Left lung (tissue), 4 donors: ENCODE measurements at regions not wholly inside any gene's neighbourhood (a gene's known extent, or its start where the extent isn't known, plus 50 kb on each side); places are given as distances from the start of the nearest gene placed in this dataset.

Experiments used
- ATAC-seq: fragments of 200-7000 bp; cut with Tn5 transposase; one replicate; pipeline ENCODE4 v1.9.1; 2020; ENCODE audit warnings: moderate library complexity
- DNase-seq, 4 donors: peaks; one replicate each; pipeline ENCODE4 v3.0.0-alpha.2; 2013 to 2020
- H3K27ac ChIP-seq, 2 donors: fragments of 200-600 bp; sonication (generic) in 1 of 2; one replicate each; pipeline versions ENCODE4 v1.5.0 to v1.8.0; 2020 to 2021
- H3K27me3 ChIP-seq, 2 donors: fragments of 200-600 bp; sonication (generic) in 1 of 2; one replicate each; pipeline versions ENCODE4 v1.5.0 to v1.8.0; 2020 to 2021
- H3K36me3 ChIP-seq, 2 donors: fragments of 200-600 bp; sonication (generic) in 1 of 2; one replicate each; pipeline versions ENCODE4 v1.5.0 to v1.8.0; 2020 to 2021
- H3K4me1 ChIP-seq, 2 donors: fragments of 200-600 bp; one replicate each; pipeline ENCODE4 v1.8.0; 2021
- H3K4me3 ChIP-seq, 2 donors: fragments of 200-600 bp; sonication (generic) in 1 of 2; one replicate each; pipeline versions ENCODE4 v1.5.0 to v1.8.0; 2020 to 2021; ENCODE audit warnings: mild to moderate bottlenecking in 1 of 2
- H3K9me3 ChIP-seq, 2 donors: fragments of 200-600 bp; sonication (generic) in 1 of 2; one replicate each; pipeline versions ENCODE4 v1.5.0 to v1.8.0; 2020 to 2021
- intact Hi-C, 2 donors: fragments of 100-400 bp; cut with DNase I; formaldehyde crosslinking; loops; one replicate each; pipeline versions ENCODE4 v1.11.2 to v1.14.2; 2022
- TF ChIP-seq, protein P1 (sequence below), 2 donors: fragments of 200-600 bp; sonication (generic) in 1 of 2; IDR thresholded peaks; one replicate each; pipeline versions ENCODE4 v1.5.0 to v1.8.0; 2021; ENCODE audit warnings: antibody characterized with exemption in 2 of 2
- donor health status: DM: no; HTN: yes; CAD: no.
- donor health status: DM: no; HTN: no; CAD: no.

DNA sequence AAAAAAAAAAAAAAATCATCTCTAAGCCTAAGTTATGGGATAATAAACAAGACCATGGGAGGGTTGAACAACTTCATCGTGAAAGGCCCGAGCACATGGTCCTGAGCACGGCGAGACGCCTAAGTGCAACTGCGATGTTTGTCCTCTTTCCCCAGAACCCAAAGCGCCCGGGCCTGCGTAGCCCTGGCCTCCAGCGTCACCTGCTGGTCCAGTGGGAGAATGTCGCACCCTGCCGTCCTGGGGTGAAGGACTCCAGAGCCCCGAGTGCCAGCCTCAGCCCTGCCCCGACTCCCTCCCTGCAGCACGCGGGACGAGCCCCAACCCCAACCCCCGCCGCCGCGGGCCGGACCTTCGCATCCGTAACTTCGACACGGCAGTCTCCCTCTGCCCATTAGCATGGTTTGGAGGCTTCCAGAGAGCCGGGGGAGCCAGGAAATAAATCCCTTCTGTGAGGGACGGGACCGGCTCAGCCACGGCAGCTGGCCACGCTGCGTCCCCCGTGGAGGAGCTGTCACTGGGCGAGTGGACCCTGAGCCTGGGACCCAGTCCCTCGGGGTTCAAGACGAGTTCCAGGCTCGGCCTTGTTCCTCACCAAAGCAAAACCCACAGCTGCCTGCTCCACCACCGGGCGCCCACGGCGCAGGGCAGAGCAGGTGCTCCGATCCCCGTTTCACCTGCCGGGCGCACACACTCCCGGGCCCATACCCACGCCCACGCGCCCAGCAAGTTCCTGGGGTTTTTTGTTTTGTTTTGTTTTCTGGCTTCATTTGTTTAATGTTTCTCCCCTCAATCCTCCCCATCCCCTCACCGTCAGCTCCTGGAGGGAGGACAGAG, 132.5 kb upstream of the HAND1 start:
- Histone ChIP-seq H3K36me3 (no peaks in the 10 kb centered on the region), H3K4me1 (peaks cover 9 to 13% of the 10 kb centered on the region in 2 donors), H3K27ac (no peak overlapping the region), H3K27me3 (peaks cover 22 to 85% of the 10 kb centered on the region in 2 donors), H3K9me3 (no peaks in the 10 kb centered on the region), H3K4me3 (peak overlapping the region; percentile 17 to 24)
- DNase-seq: peak; percentile 53 to 90 (median 76)
- intact Hi-C loops: no loop called here
- TF ChIP-seq, protein P1, sequence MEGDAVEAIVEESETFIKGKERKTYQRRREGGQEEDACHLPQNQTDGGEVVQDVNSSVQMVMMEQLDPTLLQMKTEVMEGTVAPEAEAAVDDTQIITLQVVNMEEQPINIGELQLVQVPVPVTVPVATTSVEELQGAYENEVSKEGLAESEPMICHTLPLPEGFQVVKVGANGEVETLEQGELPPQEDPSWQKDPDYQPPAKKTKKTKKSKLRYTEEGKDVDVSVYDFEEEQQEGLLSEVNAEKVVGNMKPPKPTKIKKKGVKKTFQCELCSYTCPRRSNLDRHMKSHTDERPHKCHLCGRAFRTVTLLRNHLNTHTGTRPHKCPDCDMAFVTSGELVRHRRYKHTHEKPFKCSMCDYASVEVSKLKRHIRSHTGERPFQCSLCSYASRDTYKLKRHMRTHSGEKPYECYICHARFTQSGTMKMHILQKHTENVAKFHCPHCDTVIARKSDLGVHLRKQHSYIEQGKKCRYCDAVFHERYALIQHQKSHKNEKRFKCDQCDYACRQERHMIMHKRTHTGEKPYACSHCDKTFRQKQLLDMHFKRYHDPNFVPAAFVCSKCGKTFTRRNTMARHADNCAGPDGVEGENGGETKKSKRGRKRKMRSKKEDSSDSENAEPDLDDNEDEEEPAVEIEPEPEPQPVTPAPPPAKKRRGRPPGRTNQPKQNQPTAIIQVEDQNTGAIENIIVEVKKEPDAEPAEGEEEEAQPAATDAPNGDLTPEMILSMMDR (IDR thresholded peaks at IDR 0.05): peak; percentile 74 to 76
- peak; percentile 98 for ATAC-seq

DNA sequence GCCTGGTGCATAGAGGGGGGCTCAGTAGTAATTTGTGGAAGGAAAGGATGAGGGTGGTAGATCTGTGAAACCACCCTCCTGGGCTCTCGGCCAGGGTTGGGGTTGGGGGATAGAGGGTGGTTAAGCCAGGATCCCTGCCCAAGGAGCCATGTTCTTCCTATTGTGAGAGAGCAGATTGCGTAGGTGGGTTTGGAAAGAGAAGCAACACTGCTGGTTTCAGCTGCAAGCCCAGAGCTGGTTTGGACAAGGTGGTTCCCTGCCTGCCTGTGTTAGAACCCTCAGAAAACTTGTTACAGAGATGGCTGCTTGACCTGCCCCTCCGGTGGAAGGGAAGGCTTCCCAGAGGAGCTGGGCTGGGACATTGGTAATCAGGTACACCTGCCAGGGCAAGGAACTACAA, 131.2 kb upstream of the HAND1 start:
- peaks cover 13 to 14% of the 10 kb centered on the region in 2 donors for H3K4me1 ChIP-seq
- no peak for ATAC-seq
- H3K27me3 ChIP-seq: peaks cover 22 to 86% of the 10 kb centered on the region in 2 donors
- intact Hi-C loops: loop anchor here in 1 of 2 donors (5.0 kb wide), 1 partner anchor 142 kb away; no protein-coding TSS in a partner anchor
- TF ChIP-seq, protein P1 (IDR thresholded peaks at IDR 0.05): no peak
- no peaks in the 10 kb centered on the region for H3K9me3 ChIP-seq
- no peak overlapping the region for H3K27ac ChIP-seq
- H3K36me3 ChIP-seq: no peaks in the 10 kb centered on the region
- H3K4me3 ChIP-seq: no peak overlapping the region
- no peak for DNase-seq

DNA sequence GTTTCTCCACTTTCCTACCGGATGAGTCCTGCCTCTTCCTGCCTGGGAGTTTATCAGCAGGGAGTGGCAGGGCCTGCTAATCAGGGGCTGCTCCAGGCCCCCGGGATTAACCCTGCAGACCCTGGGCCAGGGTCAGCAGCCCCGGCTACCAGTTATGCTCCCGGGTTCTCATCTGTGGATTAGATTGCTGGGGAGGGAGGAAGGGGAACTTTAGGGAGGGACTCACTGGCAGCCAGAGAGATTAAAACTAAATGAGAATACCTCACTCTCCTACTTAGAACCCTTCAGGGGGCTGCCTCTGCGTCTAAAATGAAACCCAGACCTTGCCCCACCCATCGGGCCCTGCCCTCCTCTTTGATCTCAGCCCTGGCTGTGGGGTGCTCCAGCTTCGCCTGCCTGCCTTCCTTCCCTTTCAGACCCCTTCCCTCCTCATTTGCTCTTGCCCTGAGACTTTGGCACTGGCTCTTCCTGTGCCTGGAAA, 130.5 kb upstream of the HAND1 start:
- TF ChIP-seq, protein P1 (IDR thresholded peaks at IDR 0.05): no peak
- intact Hi-C loops: loop anchor here in 1 of 2 donors (5.0 kb wide), 1 partner anchor 141 kb away; no protein-coding TSS in a partner anchor
- H3K9me3 ChIP-seq: no peaks in the 10 kb centered on the region
- no peak overlapping the region for H3K27ac ChIP-seq
- H3K27me3 ChIP-seq: peaks cover 22 to 87% of the 10 kb centered on the region in 2 donors
- DNase-seq (no peak), ATAC-seq (no peak)
- H3K4me1 ChIP-seq: peaks cover 13 to 15% of the 10 kb centered on the region in 2 donors
- no peaks in the 10 kb centered on the region for H3K36me3 ChIP-seq
- H3K4me3 ChIP-seq: no peak overlapping the region

DNA sequence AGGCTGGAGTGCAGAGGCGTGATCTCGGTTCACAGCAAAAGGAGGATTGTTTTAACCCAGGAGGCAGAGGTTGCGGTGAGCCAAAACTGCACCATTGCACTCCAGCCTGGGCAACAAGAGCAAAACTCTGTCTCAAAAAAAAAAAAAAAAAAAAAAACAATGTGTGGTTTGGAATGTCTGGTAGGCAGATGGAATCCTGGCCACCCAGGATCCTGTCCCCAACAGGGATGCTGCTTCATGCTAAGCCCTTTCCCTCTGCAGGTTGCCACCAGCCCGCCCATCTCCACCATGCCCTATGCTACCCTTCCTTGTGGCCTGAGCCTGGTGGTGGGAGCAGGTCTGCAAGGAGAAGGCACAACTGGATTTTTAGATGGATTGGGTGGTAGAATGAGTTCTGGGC, 129.7 kb upstream of the HAND1 start:
- Histone ChIP-seq H3K27me3 (peaks cover 22 to 90% of the 10 kb centered on the region in 2 donors), H3K4me1 (peaks cover 13 to 15% of the 10 kb centered on the region in 2 donors), H3K9me3 (no peaks in the 10 kb centered on the region), H3K27ac (no peak overlapping the region), H3K4me3 (no peak overlapping the region), H3K36me3 (no peaks in the 10 kb centered on the region)
- DNase-seq (no peak), ATAC-seq (no peak)
- TF ChIP-seq, protein P1 (IDR thresholded peaks at IDR 0.05): no peak
- intact Hi-C loops: loop anchor here in 1 of 2 donors (5.0 kb wide), 1 partner anchor 140 kb away; no protein-coding TSS in a partner anchor

DNA sequence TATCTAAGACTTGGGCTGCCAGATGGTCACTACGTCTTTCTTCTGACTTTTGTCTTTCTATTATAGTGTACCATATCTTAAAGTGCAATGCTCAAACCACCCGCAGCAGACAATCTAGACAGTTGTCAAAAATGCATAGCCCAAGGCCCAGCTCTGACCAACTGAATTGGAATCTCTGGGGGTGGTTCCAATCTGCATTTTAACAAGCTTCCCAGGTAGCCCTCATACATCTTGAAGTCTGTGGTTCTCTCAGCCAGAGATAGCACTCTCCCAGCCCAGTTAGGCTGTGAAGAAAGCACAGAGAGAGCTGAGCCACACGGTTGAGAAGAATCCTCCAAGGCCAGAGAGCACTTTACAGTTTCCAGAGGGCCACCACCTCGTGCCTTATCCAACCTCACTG, 128.2 kb upstream of the HAND1 start:
- Histone ChIP-seq H3K27ac (no peak overlapping the region), H3K36me3 (no peaks in the 10 kb centered on the region), H3K9me3 (no peaks in the 10 kb centered on the region), H3K4me3 (no peak overlapping the region), H3K4me1 (peaks cover 11 to 13% of the 10 kb centered on the region in 2 donors), H3K27me3 (peaks cover 15 to 75% of the 10 kb centered on the region in 2 donors)
- no peak for DNase-seq
- intact Hi-C loops: loop anchor here in 1 of 2 donors (5.0 kb wide), 1 partner anchor 139 kb away; no protein-coding TSS in a partner anchor
- TF ChIP-seq, protein P1 (IDR thresholded peaks at IDR 0.05): no peak
- ATAC-seq: no peak
